ENCODE measurements at regions not wholly inside any gene's neighbourhood (a gene's known extent, or its start where the extent isn't known, plus 50 kb on each side); places are given as distances from the start of the nearest gene placed in this dataset.
A peak's percentile ranks its signal among the peaks of the same experiment; 100 is the strongest.

DNA sequence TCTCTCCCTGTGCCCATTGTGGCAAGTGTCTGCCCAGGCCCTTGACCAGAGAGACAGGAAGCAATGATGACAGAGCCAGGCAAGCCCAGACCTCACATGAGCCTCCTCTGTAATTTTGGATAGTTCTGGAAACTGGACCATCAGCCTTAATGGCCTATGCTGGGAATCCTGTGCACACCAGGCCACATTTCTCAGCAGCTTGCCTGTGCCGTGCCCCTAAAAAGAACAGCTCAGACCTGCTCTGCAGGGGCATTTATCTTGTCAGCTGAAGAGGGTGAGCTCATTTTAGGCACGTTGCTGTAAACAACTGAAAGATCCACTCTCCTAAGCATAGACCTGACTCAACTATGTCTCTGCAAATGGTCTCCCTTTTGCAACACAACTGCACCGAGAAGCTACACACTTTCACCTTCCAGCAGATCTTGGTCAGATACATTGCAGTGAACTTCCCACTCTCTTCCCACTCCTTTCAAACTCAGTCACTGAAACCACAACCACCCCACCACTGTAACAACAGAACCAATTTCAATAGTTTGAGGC is 53.5 kb upstream of the BACH1 start (continued):
- TF ChIP-seq, protein P1, sequence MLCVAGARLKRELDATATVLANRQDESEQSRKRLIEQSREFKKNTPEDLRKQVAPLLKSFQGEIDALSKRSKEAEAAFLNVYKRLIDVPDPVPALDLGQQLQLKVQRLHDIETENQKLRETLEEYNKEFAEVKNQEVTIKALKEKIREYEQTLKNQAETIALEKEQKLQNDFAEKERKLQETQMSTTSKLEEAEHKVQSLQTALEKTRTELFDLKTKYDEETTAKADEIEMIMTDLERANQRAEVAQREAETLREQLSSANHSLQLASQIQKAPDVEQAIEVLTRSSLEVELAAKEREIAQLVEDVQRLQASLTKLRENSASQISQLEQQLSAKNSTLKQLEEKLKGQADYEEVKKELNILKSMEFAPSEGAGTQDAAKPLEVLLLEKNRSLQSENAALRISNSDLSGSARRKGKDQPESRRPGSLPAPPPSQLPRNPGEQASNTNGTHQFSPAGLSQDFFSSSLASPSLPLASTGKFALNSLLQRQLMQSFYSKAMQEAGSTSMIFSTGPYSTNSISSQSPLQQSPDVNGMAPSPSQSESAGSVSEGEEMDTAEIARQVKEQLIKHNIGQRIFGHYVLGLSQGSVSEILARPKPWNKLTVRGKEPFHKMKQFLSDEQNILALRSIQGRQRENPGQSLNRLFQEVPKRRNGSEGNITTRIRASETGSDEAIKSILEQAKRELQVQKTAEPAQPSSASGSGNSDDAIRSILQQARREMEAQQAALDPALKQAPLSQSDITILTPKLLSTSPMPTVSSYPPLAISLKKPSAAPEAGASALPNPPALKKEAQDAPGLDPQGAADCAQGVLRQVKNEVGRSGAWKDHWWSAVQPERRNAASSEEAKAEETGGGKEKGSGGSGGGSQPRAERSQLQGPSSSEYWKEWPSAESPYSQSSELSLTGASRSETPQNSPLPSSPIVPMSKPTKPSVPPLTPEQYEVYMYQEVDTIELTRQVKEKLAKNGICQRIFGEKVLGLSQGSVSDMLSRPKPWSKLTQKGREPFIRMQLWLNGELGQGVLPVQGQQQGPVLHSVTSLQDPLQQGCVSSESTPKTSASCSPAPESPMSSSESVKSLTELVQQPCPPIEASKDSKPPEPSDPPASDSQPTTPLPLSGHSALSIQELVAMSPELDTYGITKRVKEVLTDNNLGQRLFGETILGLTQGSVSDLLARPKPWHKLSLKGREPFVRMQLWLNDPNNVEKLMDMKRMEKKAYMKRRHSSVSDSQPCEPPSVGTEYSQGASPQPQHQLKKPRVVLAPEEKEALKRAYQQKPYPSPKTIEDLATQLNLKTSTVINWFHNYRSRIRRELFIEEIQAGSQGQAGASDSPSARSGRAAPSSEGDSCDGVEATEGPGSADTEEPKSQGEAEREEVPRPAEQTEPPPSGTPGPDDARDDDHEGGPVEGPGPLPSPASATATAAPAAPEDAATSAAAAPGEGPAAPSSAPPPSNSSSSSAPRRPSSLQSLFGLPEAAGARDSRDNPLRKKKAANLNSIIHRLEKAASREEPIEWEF (IDR thresholded peaks at IDR 0.05; ENCODE audit: insufficient replicate concordance, low read depth, low read length) = no peak
- TF ChIP-seq SIX5 (IDR thresholded peaks at IDR 0.05; ENCODE audit: low read depth, low read length, severe bottlenecking) (no peak), EP300 (IDR thresholded peaks at IDR 0.05; ENCODE audit: borderline replicate concordance in 1 of 2, control insufficient read depth in 1 of 2, low read depth in 2 of 2, low read length in 2 of 2) (peak in 1 of 2 experiments; percentile 37; a peak in 1 of 4 replicates), MXI1 (IDR thresholded peaks at IDR 0.05; ENCODE audit: low read depth, low read length) (no peak), YBX1 (IDR thresholded peaks at IDR 0.05) (no peak), NBN (IDR thresholded peaks at IDR 0.05) (0 out of 2 replicates have a peak, but pooled peaks have one; percentile 27), CHD2 (IDR thresholded peaks at IDR 0.05; ENCODE audit: borderline replicate concordance, low read depth, low read length) (no peak), POLR2AphosphoS2 (IDR thresholded peaks at IDR 0.05; ENCODE audit: low read depth, low read length) (no peak), ZNF622 (IDR thresholded peaks at IDR 0.05) (no peak), ESRRA (IDR thresholded peaks at IDR 0.05; ENCODE audit: low read length) (no peak), ZSCAN29 (IDR thresholded peaks at IDR 0.05) (no peak)
- TF ChIP-seq, protein P2, sequence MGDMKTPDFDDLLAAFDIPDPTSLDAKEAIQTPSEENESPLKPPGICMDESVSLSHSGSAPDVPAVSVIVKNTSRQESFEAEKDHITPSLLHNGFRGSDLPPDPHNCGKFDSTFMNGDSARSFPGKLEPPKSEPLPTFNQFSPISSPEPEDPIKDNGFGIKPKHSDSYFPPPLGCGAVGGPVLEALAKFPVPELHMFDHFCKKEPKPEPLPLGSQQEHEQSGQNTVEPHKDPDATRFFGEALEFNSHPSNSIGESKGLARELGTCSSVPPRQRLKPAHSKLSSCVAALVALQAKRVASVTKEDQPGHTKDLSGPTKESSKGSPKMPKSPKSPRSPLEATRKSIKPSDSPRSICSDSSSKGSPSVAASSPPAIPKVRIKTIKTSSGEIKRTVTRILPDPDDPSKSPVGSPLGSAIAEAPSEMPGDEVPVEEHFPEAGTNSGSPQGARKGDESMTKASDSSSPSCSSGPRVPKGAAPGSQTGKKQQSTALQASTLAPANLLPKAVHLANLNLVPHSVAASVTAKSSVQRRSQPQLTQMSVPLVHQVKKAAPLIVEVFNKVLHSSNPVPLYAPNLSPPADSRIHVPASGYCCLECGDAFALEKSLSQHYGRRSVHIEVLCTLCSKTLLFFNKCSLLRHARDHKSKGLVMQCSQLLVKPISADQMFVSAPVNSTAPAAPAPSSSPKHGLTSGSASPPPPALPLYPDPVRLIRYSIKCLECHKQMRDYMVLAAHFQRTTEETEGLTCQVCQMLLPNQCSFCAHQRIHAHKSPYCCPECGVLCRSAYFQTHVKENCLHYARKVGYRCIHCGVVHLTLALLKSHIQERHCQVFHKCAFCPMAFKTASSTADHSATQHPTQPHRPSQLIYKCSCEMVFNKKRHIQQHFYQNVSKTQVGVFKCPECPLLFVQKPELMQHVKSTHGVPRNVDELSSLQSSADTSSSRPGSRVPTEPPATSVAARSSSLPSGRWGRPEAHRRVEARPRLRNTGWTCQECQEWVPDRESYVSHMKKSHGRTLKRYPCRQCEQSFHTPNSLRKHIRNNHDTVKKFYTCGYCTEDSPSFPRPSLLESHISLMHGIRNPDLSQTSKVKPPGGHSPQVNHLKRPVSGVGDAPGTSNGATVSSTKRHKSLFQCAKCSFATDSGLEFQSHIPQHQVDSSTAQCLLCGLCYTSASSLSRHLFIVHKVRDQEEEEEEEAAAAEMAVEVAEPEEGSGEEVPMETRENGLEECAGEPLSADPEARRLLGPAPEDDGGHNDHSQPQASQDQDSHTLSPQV (IDR thresholded peaks at IDR 0.05) = no peak
- TF ChIP-seq, protein P3, sequence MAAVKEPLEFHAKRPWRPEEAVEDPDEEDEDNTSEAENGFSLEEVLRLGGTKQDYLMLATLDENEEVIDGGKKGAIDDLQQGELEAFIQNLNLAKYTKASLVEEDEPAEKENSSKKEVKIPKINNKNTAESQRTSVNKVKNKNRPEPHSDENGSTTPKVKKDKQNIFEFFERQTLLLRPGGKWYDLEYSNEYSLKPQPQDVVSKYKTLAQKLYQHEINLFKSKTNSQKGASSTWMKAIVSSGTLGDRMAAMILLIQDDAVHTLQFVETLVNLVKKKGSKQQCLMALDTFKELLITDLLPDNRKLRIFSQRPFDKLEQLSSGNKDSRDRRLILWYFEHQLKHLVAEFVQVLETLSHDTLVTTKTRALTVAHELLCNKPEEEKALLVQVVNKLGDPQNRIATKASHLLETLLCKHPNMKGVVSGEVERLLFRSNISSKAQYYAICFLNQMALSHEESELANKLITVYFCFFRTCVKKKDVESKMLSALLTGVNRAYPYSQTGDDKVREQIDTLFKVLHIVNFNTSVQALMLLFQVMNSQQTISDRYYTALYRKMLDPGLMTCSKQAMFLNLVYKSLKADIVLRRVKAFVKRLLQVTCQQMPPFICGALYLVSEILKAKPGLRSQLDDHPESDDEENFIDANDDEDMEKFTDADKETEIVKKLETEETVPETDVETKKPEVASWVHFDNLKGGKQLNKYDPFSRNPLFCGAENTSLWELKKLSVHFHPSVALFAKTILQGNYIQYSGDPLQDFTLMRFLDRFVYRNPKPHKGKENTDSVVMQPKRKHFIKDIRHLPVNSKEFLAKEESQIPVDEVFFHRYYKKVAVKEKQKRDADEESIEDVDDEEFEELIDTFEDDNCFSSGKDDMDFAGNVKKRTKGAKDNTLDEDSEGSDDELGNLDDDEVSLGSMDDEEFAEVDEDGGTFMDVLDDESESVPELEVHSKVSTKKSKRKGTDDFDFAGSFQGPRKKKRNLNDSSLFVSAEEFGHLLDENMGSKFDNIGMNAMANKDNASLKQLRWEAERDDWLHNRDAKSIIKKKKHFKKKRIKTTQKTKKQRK (IDR thresholded peaks at IDR 0.05; ENCODE audit: low read depth, low read length) = no peak
- TF ChIP-seq, protein P4, sequence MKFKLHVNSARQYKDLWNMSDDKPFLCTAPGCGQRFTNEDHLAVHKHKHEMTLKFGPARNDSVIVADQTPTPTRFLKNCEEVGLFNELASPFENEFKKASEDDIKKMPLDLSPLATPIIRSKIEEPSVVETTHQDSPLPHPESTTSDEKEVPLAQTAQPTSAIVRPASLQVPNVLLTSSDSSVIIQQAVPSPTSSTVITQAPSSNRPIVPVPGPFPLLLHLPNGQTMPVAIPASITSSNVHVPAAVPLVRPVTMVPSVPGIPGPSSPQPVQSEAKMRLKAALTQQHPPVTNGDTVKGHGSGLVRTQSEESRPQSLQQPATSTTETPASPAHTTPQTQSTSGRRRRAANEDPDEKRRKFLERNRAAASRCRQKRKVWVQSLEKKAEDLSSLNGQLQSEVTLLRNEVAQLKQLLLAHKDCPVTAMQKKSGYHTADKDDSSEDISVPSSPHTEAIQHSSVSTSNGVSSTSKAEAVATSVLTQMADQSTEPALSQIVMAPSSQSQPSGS (IDR thresholded peaks at IDR 0.05; ENCODE audit: low read length) = peak; percentile 82

All from GM12878 (cell line).